ENCODE measurements at regions not wholly inside any gene's neighbourhood (a gene's known extent, or its start where the extent isn't known, plus 50 kb on each side); places are given as distances from the start of the nearest gene placed in this dataset.

DNA sequence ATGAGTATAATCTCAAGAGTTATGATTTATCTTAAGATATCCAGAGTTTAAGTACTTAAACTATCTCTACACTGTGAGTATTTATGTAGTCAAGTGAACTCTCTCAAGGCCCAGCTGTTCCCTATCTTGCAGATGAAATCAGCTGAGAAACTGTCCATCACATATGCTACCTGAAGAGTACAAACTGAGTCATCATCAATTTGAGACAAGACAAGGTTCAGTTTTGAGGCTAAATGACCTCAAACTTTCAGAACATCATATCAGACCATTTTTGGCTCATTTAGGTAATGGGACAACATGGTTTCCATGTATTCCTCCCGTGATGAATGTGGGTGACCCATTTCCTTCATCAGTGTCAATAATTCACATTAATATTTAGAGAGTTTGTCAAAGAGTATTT is 53.1 kb upstream of the AUTS2 start:
- TF ChIP-seq, protein P1, sequence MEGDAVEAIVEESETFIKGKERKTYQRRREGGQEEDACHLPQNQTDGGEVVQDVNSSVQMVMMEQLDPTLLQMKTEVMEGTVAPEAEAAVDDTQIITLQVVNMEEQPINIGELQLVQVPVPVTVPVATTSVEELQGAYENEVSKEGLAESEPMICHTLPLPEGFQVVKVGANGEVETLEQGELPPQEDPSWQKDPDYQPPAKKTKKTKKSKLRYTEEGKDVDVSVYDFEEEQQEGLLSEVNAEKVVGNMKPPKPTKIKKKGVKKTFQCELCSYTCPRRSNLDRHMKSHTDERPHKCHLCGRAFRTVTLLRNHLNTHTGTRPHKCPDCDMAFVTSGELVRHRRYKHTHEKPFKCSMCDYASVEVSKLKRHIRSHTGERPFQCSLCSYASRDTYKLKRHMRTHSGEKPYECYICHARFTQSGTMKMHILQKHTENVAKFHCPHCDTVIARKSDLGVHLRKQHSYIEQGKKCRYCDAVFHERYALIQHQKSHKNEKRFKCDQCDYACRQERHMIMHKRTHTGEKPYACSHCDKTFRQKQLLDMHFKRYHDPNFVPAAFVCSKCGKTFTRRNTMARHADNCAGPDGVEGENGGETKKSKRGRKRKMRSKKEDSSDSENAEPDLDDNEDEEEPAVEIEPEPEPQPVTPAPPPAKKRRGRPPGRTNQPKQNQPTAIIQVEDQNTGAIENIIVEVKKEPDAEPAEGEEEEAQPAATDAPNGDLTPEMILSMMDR (IDR thresholded peaks at IDR 0.05; ENCODE audit: borderline replicate concordance), result no peak
- no peaks in the 10 kb centered on the region for H3K4me1 ChIP-seq
- intact Hi-C loops (cut with micrococcal nuclease), result no loop called here

More for the DNA sequence above, 53.1 kb upstream of the AUTS2 start:
- H3K4me3 ChIP-seq, result no peak overlapping the region
- H3K9me3 ChIP-seq (replicated peaks), result peaks cover 14% of the 10 kb centered on the region
- no peak for DNase-seq
- H3K36me3 ChIP-seq, result no peaks in the 10 kb centered on the region
- H3K27me3 ChIP-seq (ENCODE audit: low read depth), result peaks cover 60% of the 10 kb centered on the region
- no peak overlapping the region for H3K27ac ChIP-seq (replicated peaks)
